ENCODE measurements at regions not wholly inside any gene's neighbourhood (a gene's known extent, or its start where the extent isn't known, plus 50 kb on each side); places are given as distances from the start of the nearest gene placed in this dataset.

GRCh38 chr15:73001840-73002239 is 50.4 kb upstream of the NEO1 start:
- no peak for ATAC-seq
- no peaks in the 10 kb centered on the region for H3K36me3 ChIP-seq
- no peaks in the 10 kb centered on the region for H3K9me3 ChIP-seq
- 90 to 93% methylated on average over 2 of the region's 2 CpGs for WGBS, 2 donors
- H3K4me3 ChIP-seq = no peak overlapping the region
- TF ChIP-seq, protein P1, sequence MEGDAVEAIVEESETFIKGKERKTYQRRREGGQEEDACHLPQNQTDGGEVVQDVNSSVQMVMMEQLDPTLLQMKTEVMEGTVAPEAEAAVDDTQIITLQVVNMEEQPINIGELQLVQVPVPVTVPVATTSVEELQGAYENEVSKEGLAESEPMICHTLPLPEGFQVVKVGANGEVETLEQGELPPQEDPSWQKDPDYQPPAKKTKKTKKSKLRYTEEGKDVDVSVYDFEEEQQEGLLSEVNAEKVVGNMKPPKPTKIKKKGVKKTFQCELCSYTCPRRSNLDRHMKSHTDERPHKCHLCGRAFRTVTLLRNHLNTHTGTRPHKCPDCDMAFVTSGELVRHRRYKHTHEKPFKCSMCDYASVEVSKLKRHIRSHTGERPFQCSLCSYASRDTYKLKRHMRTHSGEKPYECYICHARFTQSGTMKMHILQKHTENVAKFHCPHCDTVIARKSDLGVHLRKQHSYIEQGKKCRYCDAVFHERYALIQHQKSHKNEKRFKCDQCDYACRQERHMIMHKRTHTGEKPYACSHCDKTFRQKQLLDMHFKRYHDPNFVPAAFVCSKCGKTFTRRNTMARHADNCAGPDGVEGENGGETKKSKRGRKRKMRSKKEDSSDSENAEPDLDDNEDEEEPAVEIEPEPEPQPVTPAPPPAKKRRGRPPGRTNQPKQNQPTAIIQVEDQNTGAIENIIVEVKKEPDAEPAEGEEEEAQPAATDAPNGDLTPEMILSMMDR (IDR thresholded peaks at IDR 0.05) = no peak
- no peaks in the 10 kb centered on the region for H3K4me1 ChIP-seq
- peaks cover 0 to 36% (median 6%) of the 10 kb centered on the region in 7 donors for H3K27me3 ChIP-seq
- no peak overlapping the region for H3K27ac ChIP-seq
- DNase-seq = no peak
- intact Hi-C loops (cut with DNase I) = no loop called here

DNA sequence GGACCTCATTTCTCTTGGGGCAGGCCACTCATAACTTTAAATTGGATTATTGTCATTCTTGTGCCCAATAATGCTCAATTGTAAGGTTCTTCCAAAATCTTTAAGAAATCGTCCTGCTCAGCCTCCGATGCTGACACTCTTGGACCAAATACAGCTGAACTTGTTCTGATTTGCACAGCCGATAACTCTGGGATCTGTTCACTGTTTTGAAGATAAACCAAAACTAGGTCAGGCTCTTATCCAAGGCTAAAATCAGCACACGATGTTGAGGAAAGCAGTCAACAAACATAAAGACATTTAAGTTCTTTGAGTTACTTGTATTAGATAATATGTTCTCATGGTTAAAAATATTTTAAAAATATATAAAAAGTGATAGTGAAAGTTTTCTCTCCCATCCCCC is 52.0 kb upstream of the NEO1 start:
- ATAC-seq = no peak
- Histone ChIP-seq H3K36me3 (no peaks in the 10 kb centered on the region), H3K27ac (no peak overlapping the region), H3K27me3 (peaks cover 0 to 33% (median 6%) of the 10 kb centered on the region in 7 donors), H3K4me1 (no peaks in the 10 kb centered on the region), H3K9me3 (no peaks in the 10 kb centered on the region), H3K4me3 (no peak overlapping the region)
- WGBS, 2 donors = 69 to 74% methylated on average over 4 of the region's 4 CpGs
- no peak for DNase-seq
- TF ChIP-seq, protein P1 (IDR thresholded peaks at IDR 0.05) = no peak
- intact Hi-C loops (cut with DNase I) = no loop called here

- H3K4me1 ChIP-seq = peaks cover 0 to 3% (median 0%) of the 10 kb centered on the region in 9 donors
- TF ChIP-seq, protein P1 (IDR thresholded peaks at IDR 0.05) = no peak
- peaks cover 0 to 31% (median 6%) of the 10 kb centered on the region in 7 donors for H3K27me3 ChIP-seq
- no peak for DNase-seq
- H3K4me3 ChIP-seq = no peak overlapping the region
- no peak overlapping the region for H3K27ac ChIP-seq
- intact Hi-C loops (cut with DNase I) = loop anchor here in 1 of 10 donors (5.0 kb wide), 1 partner anchor 52 kb away; no protein-coding TSS in a partner anchor
- no peaks in the 10 kb centered on the region for H3K9me3 ChIP-seq
- 67 to 78% methylated on average over 3 of the region's 3 CpGs for whole genome bisulfite sequencing, 2 donors
- no peak for ATAC-seq
- no peaks in the 10 kb centered on the region for H3K36me3 ChIP-seq
These were observed 52.7 kb upstream of the NEO1 start for GRCh38 chr15:72999586-72999985.

DNA sequence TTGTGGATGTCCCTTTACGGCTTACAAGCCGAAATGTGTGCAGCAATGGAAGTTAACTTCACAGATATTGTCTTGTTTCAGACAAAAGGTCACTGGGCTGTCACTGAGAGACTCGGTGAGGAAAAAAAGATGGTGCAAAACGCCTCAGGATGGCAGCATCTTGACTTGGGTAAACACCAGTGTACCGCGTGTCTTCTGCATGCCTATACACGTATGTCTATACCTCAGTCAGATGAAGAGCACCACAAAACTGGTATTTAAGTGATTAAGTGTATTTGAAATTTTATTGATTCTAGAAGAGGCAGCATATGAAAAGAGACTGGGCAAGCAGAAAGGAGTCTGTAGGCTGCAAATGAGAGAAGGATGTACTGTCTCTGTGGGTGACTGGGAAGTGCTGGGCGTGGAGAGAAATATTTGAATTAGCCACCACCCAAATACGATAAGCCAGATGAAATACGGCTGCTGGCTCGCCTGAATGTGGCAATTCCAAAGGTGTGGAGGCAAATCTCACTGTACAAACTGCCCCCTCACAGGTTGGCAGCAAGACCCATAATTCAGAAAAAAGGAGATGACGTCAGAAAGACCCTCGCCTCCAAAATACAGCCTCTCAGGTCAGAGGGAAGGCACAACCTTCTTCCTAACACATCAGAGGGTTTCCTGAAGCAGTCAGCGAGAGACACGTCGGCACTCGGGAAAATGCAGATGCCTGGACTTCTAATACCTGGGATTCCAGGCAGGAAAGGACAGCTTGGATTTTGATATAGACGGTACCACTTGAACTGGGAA is 53.4 kb upstream of the NEO1 start:
- Histone ChIP-seq H3K36me3 (no peaks in the 10 kb centered on the region), H3K27ac (no peak overlapping the region), H3K4me3 (no peak overlapping the region), H3K4me1 (peaks cover 0 to 6% (median 0%) of the 10 kb centered on the region in 9 donors), H3K9me3 (no peaks in the 10 kb centered on the region), H3K27me3 (peaks cover 0 to 31% (median 5%) of the 10 kb centered on the region in 7 donors)
- 85 to 89% methylated on average over 18 of the region's 18 CpGs for WGBS, 2 donors
- intact Hi-C loops (cut with DNase I) = loop anchor here in 1 of 10 donors (5.0 kb wide), 1 partner anchor 52 kb away; no protein-coding TSS in a partner anchor
- DNase-seq = no peak
- no peak for ATAC-seq
- TF ChIP-seq, protein P1 (IDR thresholded peaks at IDR 0.05) = no peak
